HUES48 (cell line): ENCODE measurements at regions not wholly inside any gene's neighbourhood (a gene's known extent, or its start where the extent isn't known, plus 50 kb on each side); places are given as distances from the start of the nearest gene placed in this dataset.

Source experiments
- H3K27ac ChIP-seq: one replicate; pipeline ENCODE4 v1.7.0; 2013; ENCODE audit warnings: low read depth, low read length, inconsistent platforms
- H3K27me3 ChIP-seq: 2 replicates; pipeline ENCODE4 v1.6.1; 2013; ENCODE audit warnings: mild to moderate bottlenecking, low read length; ENCODE audit not compliant: control insufficient read depth, insufficient read depth
- H3K36me3 ChIP-seq: 2 replicates; pipeline ENCODE4 v1.6.1; 2013; ENCODE audit warnings: low read length; ENCODE audit not compliant: control insufficient read depth, insufficient read depth
- H3K4me1 ChIP-seq: 2 replicates; pipeline ENCODE4 v1.6.1; 2013; ENCODE audit warnings: mild to moderate bottlenecking, low read length; ENCODE audit not compliant: control insufficient read depth, insufficient read depth
- H3K4me3 ChIP-seq: 2 replicates; pipeline ENCODE4 v1.5.1; 2013; ENCODE audit warnings: mild to moderate bottlenecking, low read depth, low read length
- H3K9ac ChIP-seq: 2 replicates; pipeline ENCODE4 v1.6.1; 2013; ENCODE audit warnings: mild to moderate bottlenecking, low read depth, low read length, moderate library complexity
- H3K9me3 ChIP-seq: 2 replicates; pipeline ENCODE4 v1.6.1; 2013; ENCODE audit warnings: low read length; ENCODE audit not compliant: control insufficient read depth, insufficient read depth

DNA sequence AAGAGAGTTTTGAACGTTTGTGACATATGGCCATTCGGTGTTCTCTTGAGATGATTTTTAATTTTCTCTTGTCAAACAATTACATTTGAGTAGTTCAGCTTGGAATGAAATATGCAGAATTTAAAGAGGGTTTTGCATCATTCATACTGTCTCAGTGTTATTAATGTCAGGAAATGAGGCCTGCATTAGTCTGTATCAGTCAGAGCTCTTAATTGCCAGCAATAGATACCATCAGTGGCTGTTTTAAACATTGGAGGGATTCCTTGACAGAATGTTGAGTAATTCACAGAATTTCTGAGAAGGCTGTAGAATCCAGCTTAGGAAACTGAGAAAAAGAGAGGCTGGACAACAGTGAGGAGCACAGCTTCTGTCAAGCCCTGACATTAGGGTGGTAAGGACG, 722.0 kb downstream of the NR2F2 start:
- Histone ChIP-seq H3K4me1 (no peaks in the 10 kb centered on the region), H3K36me3 (no peaks in the 10 kb centered on the region), H3K4me3 (no peak overlapping the region), H3K9ac (no peak overlapping the region), H3K27ac (no peak overlapping the region), H3K9me3 (no peaks in the 10 kb centered on the region), H3K27me3 (no peaks in the 10 kb centered on the region)

DNA sequence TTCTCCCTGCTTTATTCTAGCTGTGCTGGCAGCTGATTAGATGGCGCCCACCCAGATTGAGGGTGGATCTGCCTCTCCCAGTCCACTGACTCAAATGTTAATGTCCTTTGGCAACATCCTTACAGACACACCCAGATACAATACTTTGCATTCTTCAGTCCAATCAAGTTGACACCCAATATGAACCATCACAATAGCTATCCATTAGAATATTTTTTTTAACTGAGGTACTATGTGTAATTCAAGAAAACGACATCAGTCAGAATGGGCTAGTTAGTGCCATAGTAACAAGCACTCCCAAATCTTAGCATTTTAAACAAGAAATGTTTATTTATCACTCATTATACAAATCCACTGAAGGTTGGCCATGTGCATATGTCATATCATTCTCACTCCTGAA, 723.1 kb downstream of the NR2F2 start:
- Histone ChIP-seq H3K27ac (no peak overlapping the region), H3K27me3 (no peaks in the 10 kb centered on the region), H3K9me3 (no peaks in the 10 kb centered on the region), H3K4me3 (no peak overlapping the region), H3K36me3 (no peaks in the 10 kb centered on the region), H3K4me1 (no peaks in the 10 kb centered on the region), H3K9ac (no peak overlapping the region)

DNA sequence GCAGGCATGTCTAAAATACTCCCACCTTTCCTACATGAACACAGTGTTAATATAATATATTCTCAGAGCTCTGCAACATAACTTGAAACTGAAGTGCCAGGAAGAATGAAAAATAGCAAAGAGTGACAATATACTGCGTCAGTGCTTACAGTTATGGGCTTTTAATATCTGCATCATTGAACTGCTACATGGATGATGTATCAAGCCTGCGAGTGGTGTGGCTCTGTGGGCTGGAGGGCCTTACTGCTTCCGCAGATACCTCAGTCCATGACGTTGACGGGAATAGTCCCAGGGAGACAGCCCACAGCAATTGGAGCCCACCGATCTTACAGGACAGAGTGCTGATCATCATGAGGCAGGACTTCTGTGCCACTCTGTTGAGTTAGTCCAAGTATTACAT, 727.0 kb downstream of the NR2F2 start:
- Histone ChIP-seq H3K36me3 (no peaks in the 10 kb centered on the region), H3K4me1 (peaks cover 36% of the 10 kb centered on the region), H3K27ac (no peak overlapping the region), H3K27me3 (no peaks in the 10 kb centered on the region), H3K4me3 (no peak overlapping the region), H3K9me3 (no peaks in the 10 kb centered on the region), H3K9ac (no peak overlapping the region)

DNA sequence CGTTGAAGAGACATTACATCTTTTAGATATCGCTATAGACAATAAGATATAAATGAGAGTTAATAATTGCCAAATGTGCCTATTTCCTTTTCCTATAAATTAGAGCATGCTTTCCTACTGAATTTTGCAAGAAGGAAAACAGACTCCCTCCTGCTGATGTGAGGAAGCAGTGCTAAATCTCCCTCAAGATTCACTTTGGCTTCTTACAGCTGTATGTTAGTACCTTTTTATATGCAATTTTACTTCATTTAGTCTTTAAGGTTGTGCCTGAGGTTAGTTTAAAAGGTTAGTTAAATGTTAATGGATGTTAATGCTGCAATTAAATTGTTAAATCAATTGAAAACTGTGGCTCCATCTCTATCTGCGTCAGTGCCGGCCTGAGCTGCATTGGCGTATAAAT, 728.8 kb downstream of the NR2F2 start:
- Histone ChIP-seq H3K4me3 (no peak overlapping the region), H3K36me3 (no peaks in the 10 kb centered on the region), H3K4me1 (peaks cover 36% of the 10 kb centered on the region), H3K9ac (no peak overlapping the region), H3K27ac (no peak overlapping the region), H3K9me3 (no peaks in the 10 kb centered on the region), H3K27me3 (no peaks in the 10 kb centered on the region)

DNA sequence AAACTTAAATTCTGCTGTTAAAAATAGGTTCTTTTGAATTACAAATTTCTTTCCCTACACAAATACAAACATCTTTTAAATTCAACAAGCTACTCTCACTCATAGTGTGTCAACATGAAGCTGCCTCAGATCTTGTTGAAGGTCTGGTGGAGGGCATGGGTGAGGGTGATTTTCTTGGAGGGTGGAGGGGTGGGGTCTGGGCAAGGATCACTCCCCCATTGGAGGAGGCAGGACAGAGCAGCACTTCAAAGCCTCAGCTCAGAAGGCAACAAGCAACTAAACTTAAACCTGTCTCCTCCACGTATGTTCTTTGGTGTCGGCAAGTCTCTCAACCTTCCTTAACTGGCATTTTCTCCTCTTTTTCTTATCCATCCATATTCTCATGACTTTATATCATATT, 730.9 kb downstream of the NR2F2 start:
- H3K4me3 ChIP-seq, result no peak overlapping the region
- no peaks in the 10 kb centered on the region for H3K36me3 ChIP-seq
- H3K4me1 ChIP-seq, result peaks cover 36% of the 10 kb centered on the region
- no peaks in the 10 kb centered on the region for H3K9me3 ChIP-seq
- no peaks in the 10 kb centered on the region for H3K27me3 ChIP-seq
- H3K9ac ChIP-seq, result no peak overlapping the region
- H3K27ac ChIP-seq, result no peak overlapping the region

DNA sequence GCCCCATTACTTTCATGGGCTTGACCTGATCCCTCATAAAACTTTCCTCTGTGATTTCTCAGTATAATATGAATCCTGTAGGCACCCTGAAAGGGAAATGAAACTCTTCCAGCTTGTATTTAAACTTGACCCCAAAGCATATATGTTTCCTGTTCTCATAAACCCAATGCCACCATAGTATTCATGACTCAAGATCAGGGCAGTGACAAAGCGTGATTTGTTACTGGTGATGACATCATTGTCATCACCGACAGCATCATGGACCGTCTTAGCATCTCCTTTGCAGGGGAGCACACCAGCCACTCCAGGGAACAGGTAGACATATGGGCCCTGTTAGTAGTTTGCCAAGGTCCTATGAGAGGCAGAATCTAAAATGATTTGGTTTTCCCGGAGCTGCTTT, 741.2 kb downstream of the NR2F2 start:
- Histone ChIP-seq H3K4me1 (no peaks in the 10 kb centered on the region), H3K36me3 (no peaks in the 10 kb centered on the region), H3K27me3 (no peaks in the 10 kb centered on the region)

DNA sequence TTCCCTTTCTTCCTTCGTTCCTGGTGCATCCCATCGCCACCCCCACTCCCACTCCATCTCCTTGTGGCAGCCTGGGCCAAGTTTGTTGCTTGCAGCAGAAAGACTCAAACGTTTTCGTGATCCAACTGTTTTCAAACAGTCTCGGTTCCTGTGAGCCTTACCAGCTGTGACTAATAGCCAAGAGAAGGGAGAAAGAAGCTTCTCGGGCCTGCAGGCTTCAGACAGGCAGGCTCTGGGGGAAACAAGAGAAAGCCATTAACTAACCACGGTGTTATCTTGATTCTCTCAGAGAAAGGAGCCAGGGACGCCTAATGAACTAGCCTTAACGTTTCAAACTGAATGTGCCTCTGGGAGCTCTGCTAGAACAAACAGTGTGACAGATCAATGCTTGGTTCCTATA, 742.0 kb downstream of the NR2F2 start:
- H3K9ac ChIP-seq, result no peak overlapping the region
- H3K27ac ChIP-seq, result no peak overlapping the region
- no peak overlapping the region for H3K4me3 ChIP-seq
- no peaks in the 10 kb centered on the region for H3K27me3 ChIP-seq
- no peaks in the 10 kb centered on the region for H3K9me3 ChIP-seq
- H3K4me1 ChIP-seq, result no peaks in the 10 kb centered on the region
- no peaks in the 10 kb centered on the region for H3K36me3 ChIP-seq

More for the DNA sequence above, 741.2 kb downstream of the NR2F2 start:
- Histone ChIP-seq H3K4me3 (no peak overlapping the region), H3K27ac (no peak overlapping the region), H3K9ac (no peak overlapping the region), H3K9me3 (no peaks in the 10 kb centered on the region)

DNA sequence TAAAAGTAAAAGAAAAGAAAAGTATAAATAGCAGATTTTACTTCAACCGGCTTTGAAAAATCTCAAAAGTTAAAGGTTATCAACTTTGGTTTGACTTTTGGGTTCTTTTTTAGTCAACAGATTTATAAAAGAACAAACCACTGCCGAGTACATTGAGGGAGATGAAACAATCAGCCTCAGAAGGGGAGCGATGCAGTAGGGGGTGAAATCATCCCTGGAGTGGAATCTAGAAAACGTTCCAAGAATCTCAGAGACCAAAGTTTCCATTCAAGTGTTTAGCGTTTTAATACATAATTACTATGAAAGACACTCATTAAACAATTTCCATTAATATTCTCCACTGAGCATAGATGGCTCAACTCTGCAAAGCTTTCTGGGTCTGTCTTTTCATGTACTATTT, 745.5 kb downstream of the NR2F2 start:
- Histone ChIP-seq H3K27ac (no peak overlapping the region), H3K9ac (no peak overlapping the region), H3K27me3 (no peaks in the 10 kb centered on the region), H3K36me3 (no peaks in the 10 kb centered on the region), H3K4me3 (no peak overlapping the region), H3K4me1 (no peaks in the 10 kb centered on the region), H3K9me3 (no peaks in the 10 kb centered on the region)

DNA sequence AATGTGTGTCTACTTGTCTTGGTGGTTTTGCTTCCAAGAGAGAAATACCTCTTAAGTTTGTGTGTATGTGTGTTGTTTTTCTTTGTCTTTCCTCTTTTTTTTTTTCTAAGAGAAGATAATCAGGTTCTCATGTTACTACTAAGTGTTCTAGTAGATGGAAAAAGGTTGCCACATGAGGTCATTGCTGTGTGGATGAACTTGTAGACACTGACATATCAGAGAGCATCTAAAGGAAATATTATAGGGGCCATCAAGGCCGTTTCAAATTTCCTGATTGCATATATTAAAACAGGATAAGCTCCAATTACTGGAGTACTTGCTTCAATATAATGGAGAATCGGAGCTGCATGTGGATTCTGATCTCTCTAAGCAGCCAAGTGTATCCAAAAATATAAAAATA, 747.5 kb downstream of the NR2F2 start:
- Histone ChIP-seq H3K9ac (no peak overlapping the region), H3K4me1 (no peaks in the 10 kb centered on the region), H3K9me3 (no peaks in the 10 kb centered on the region), H3K4me3 (no peak overlapping the region), H3K27ac (no peak overlapping the region), H3K27me3 (no peaks in the 10 kb centered on the region), H3K36me3 (no peaks in the 10 kb centered on the region)

DNA sequence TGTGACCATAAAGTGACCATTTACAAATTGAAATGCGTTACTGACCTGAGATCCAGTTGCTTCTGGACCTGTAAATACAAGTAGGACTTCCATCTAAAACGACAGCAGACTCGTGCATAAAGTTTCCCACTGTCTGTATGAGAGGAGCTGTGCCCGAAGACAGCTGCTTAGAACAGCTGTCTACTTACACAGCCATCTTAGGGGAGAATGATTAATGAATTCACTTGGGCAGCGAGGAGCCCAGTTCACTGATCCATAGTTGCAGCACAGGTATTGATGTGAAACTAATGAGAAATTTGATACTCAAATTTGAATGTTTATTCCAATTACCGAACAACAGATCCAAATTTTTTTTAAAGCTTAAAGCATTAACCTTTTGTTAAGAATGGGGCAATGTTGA, 748.1 kb downstream of the NR2F2 start:
- Histone ChIP-seq H3K9me3 (no peaks in the 10 kb centered on the region), H3K27ac (no peak overlapping the region), H3K4me3 (no peak overlapping the region), H3K4me1 (no peaks in the 10 kb centered on the region), H3K27me3 (no peaks in the 10 kb centered on the region), H3K36me3 (no peaks in the 10 kb centered on the region), H3K9ac (no peak overlapping the region)

DNA sequence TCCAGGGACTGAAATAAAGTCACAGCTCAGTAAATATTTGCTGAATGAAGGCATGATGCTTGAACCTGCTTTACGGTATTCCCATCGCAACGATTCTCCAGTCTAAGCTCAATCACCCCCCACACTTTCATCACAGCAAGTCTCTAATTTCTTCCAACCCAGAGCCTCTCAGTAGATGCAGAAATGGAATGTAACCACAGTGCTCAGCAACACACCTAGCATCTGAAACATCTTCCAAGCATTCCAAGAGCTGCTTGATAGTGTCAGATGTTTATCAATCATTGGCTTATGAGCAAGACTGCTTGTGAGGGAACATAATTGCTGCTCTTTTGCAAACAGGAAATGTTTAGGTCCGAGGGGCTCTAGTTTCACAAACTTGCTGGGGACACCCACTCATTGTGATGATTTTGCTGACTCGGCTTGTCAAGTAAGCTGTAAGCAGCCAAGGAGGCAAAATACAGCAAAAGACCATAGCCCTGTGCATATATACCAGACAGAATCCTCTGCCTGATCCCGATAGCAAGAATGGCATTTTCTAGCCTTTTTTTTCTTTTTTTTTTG, 751.2 kb downstream of the NR2F2 start:
- no peaks in the 10 kb centered on the region for H3K27me3 ChIP-seq
- H3K27ac ChIP-seq, result no peak overlapping the region
- H3K4me1 ChIP-seq, result peaks cover 3% of the 10 kb centered on the region; the same call in 1 of the 2 replicates

DNA sequence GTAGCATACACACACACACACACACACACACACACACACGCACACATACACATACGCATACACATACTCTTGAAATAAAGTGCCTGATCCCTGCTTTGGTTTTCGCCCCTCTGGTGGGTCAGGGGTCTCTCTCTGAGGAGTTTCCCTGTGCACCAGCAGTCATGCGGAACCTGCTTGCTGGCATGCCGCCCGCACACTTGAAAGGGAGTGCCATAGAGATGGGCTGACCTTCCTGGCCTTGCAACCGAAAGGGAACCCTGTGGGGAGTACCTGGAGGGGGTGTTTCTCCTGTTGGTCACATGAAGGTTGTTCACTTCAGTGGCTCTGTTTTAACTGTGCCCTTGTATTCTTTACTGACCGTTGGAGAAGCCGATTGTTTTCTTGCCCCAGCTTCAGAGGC, 752.3 kb downstream of the NR2F2 start:
- Histone ChIP-seq H3K4me3 (no peak overlapping the region), H3K9me3 (no peaks in the 10 kb centered on the region), H3K4me1 (peaks cover 3% of the 10 kb centered on the region; the same call in 1 of the 2 replicates), H3K36me3 (no peaks in the 10 kb centered on the region), H3K9ac (no peak overlapping the region), H3K27ac (no peak overlapping the region), H3K27me3 (no peaks in the 10 kb centered on the region)

More for the DNA sequence above, 751.2 kb downstream of the NR2F2 start:
- H3K36me3 ChIP-seq, result no peaks in the 10 kb centered on the region
- no peak overlapping the region for H3K4me3 ChIP-seq
- no peaks in the 10 kb centered on the region for H3K9me3 ChIP-seq
- H3K9ac ChIP-seq, result no peak overlapping the region
